ENCODE measurements at regions not wholly inside any gene's neighbourhood (a gene's known extent, or its start where the extent isn't known, plus 50 kb on each side); places are given as distances from the start of the nearest gene placed in this dataset.

- H3K4me3 ChIP-seq (ENCODE audit: low read depth in 1 of 2, low read length in 1 of 2), result no peak overlapping the region
- no peaks in the 10 kb centered on the region for H3K9me3 ChIP-seq
- peak overlapping the region; percentile 43 for H3K27ac ChIP-seq
- H3K36me3 ChIP-seq, result no peaks in the 10 kb centered on the region
- TF ChIP-seq CTCF (IDR thresholded peaks at IDR 0.05), result no peak
- H3K4me1 ChIP-seq (ENCODE audit: control insufficient read depth in 1 of 2, insufficient read depth in 1 of 2, low read depth in 1 of 2, low read length in 1 of 2), result peaks cover 61 to 72% of the 10 kb centered on the region in 2 experiments
- no peaks in the 10 kb centered on the region for H3K27me3 ChIP-seq
Measured at GRCh38 chr2:8518979-8519668, 162.7 kb upstream of the ID2 start.

GRCh38 chr2:8520791-8521344 is 161.0 kb upstream of the ID2 start:
- TF ChIP-seq CTCF (IDR thresholded peaks at IDR 0.05), result no peak
- Histone ChIP-seq H3K4me3 (ENCODE audit: low read depth in 1 of 2, low read length in 1 of 2) (no peak overlapping the region), H3K9me3 (no peaks in the 10 kb centered on the region), H3K36me3 (no peaks in the 10 kb centered on the region), H3K27ac (peak overlapping the region; percentile 48), H3K4me1 (ENCODE audit: control insufficient read depth in 1 of 2, insufficient read depth in 1 of 2, low read depth in 1 of 2, low read length in 1 of 2) (peaks cover 55 to 70% of the 10 kb centered on the region in 2 experiments), H3K27me3 (no peaks in the 10 kb centered on the region)

DNA sequence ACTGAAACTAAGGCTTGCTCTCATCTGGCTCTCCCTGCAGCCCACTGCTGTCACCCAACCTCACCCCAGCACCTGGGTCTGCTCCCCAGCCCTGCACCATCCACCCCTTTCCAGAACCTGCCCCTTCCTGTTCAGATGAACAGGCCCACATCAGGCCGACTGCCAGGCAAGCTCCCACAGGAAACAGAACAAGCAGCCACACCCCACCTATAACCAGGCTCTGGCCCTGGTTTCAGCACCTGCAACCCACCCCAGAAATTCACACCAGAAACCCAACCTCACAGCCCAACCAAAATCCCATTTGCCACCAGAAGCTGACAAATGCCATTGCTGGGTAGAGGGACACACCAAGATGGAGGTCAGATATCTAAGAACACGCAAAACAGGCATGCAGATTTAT is 159.2 kb upstream of the ID2 start:
- Histone ChIP-seq H3K4me1 (ENCODE audit: control insufficient read depth in 1 of 2, insufficient read depth in 1 of 2, low read depth in 1 of 2, low read length in 1 of 2) (peaks cover 61 to 80% of the 10 kb centered on the region in 2 experiments), H3K4me3 (ENCODE audit: low read depth in 1 of 2, low read length in 1 of 2) (no peak overlapping the region), H3K27me3 (no peaks in the 10 kb centered on the region), H3K9me3 (no peaks in the 10 kb centered on the region), H3K36me3 (no peaks in the 10 kb centered on the region), H3K27ac (no peak overlapping the region)
- TF ChIP-seq CTCF (IDR thresholded peaks at IDR 0.05), result no peak

DNA sequence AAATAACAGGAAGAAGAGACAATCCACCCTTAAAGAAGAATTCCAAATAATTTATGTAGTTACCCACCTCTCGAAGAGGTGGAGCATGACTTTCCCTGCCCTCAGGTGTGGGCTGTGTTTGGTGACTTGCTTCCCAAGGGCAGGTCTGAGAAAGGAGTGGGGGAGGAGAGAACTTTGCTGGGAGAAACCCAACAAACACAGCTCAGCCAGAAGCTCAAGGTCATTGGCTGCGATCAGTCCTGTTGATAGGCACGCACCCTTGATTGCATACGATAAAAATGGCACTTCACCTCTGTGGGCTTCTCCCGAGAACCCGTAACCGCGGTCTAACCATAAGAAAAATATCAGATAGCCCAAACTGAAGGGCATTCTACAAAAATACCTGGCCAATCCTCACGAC is 157.5 kb upstream of the ID2 start:
- H3K36me3 ChIP-seq, result no peaks in the 10 kb centered on the region
- no peaks in the 10 kb centered on the region for H3K27me3 ChIP-seq

DNA sequence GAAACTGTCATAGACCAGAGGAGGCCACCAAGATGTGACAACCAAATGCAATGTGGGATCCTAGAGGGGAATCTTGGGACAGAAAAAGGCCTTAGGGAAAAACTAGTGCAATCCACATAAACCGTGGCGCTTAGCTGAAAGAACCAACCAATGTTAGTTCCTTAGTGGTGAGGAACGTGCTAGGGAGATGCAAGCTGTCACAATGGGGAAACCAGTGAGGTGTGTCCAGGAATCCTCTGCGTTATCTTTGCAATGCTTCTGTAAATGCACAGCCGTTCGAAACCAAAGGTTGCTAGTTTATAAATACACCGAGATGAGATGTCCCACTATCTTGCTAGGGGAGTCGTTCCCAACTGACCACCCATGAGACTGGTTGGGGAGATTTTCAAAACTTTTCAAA is 157.0 kb upstream of the ID2 start:
- TF ChIP-seq CTCF (IDR thresholded peaks at IDR 0.05), result no peak
- Histone ChIP-seq H3K27ac (peak overlapping the region; percentile 63), H3K4me3 (ENCODE audit: low read depth in 1 of 2, low read length in 1 of 2) (no peak overlapping the region), H3K4me1 (ENCODE audit: control insufficient read depth in 1 of 2, insufficient read depth in 1 of 2, low read depth in 1 of 2, low read length in 1 of 2) (peaks cover 46 to 64% of the 10 kb centered on the region in 2 experiments), H3K36me3 (no peaks in the 10 kb centered on the region), H3K9me3 (no peaks in the 10 kb centered on the region), H3K27me3 (no peaks in the 10 kb centered on the region)

More for the DNA sequence above, 157.5 kb upstream of the ID2 start:
- H3K4me3 ChIP-seq (ENCODE audit: low read depth in 1 of 2, low read length in 1 of 2), result no peak overlapping the region
- peaks cover 47 to 65% of the 10 kb centered on the region in 2 experiments for H3K4me1 ChIP-seq (ENCODE audit: control insufficient read depth in 1 of 2, insufficient read depth in 1 of 2, low read depth in 1 of 2, low read length in 1 of 2)
- no peak for TF ChIP-seq CTCF (IDR thresholded peaks at IDR 0.05)
- H3K9me3 ChIP-seq, result no peaks in the 10 kb centered on the region
- no peak overlapping the region for H3K27ac ChIP-seq
